ENCODE measurements at regions not wholly inside any gene's neighbourhood (a gene's known extent, or its start where the extent isn't known, plus 50 kb on each side); places are given as distances from the start of the nearest gene placed in this dataset.

- in situ Hi-C loops (cut with MboI; ENCODE audit: low sequenced_read_pairs): no loop called here
These were observed 274.4 kb upstream of the SEMA6A start for GRCh38 chr5:116848954-116849581.

- in situ Hi-C loops (cut with MboI; ENCODE audit: low sequenced_read_pairs): no loop called here
These were observed 273.3 kb upstream of the SEMA6A start for GRCh38 chr5:116847960-116848359.

GRCh38 chr5:116844015-116844414 lies 269.4 kb upstream of the SEMA6A start:
- in situ Hi-C loops (cut with MboI; ENCODE audit: low sequenced_read_pairs): no loop called here

- in situ Hi-C loops (cut with MboI; ENCODE audit: low sequenced_read_pairs): no loop called here
These were observed 267.9 kb upstream of the SEMA6A start for GRCh38 chr5:116842514-116842961.

GRCh38 chr5:116841734-116842133 lies 267.1 kb upstream of the SEMA6A start:
- in situ Hi-C loops (cut with MboI; ENCODE audit: low sequenced_read_pairs): no loop called here

GRCh38 chr5:116838011-116838536 lies 263.5 kb upstream of the SEMA6A start:
- in situ Hi-C loops (cut with MboI; ENCODE audit: low sequenced_read_pairs): no loop called here

- in situ Hi-C loops (cut with MboI; ENCODE audit: low sequenced_read_pairs): no loop called here
These were observed 260.3 kb upstream of the SEMA6A start for GRCh38 chr5:116834796-116835515.

- in situ Hi-C loops (cut with MboI; ENCODE audit: low sequenced_read_pairs): no loop called here
These were observed 255.5 kb upstream of the SEMA6A start for GRCh38 chr5:116830079-116830478.

GRCh38 chr5:116827078-116827477 lies 252.5 kb upstream of the SEMA6A start:
- in situ Hi-C loops (cut with MboI; ENCODE audit: low sequenced_read_pairs): no loop called here

GRCh38 chr5:116825486-116825885 lies 250.9 kb upstream of the SEMA6A start:
- in situ Hi-C loops (cut with MboI; ENCODE audit: low sequenced_read_pairs): no loop called here

GRCh38 chr5:116824751-116825438 lies 250.3 kb upstream of the SEMA6A start:
- in situ Hi-C loops (cut with MboI; ENCODE audit: low sequenced_read_pairs): no loop called here

- in situ Hi-C loops (cut with MboI; ENCODE audit: low sequenced_read_pairs): no loop called here
These were observed 240.2 kb upstream of the SEMA6A start for GRCh38 chr5:116814626-116815385.

GRCh38 chr5:116813906-116814305 lies 239.3 kb upstream of the SEMA6A start:
- in situ Hi-C loops (cut with MboI; ENCODE audit: low sequenced_read_pairs): no loop called here

- in situ Hi-C loops (cut with MboI; ENCODE audit: low sequenced_read_pairs): no loop called here
These were observed 238.7 kb upstream of the SEMA6A start for GRCh38 chr5:116813356-116813755.

GRCh38 chr5:116810951-116811350 lies 236.3 kb upstream of the SEMA6A start:
- in situ Hi-C loops (cut with MboI; ENCODE audit: low sequenced_read_pairs): no loop called here

GRCh38 chr5:116806836-116807235 lies 232.2 kb upstream of the SEMA6A start:
- in situ Hi-C loops (cut with MboI; ENCODE audit: low sequenced_read_pairs): no loop called here

- in situ Hi-C loops (cut with MboI; ENCODE audit: low sequenced_read_pairs): no loop called here
These were observed 224.8 kb upstream of the SEMA6A start for GRCh38 chr5:116799401-116799800.

- in situ Hi-C loops (cut with MboI; ENCODE audit: low sequenced_read_pairs): no loop called here
These were observed 220.6 kb upstream of the SEMA6A start for GRCh38 chr5:116795189-116795588.

- in situ Hi-C loops (cut with MboI; ENCODE audit: low sequenced_read_pairs): no loop called here
These were observed 214.9 kb upstream of the SEMA6A start for GRCh38 chr5:116789522-116789921.

- in situ Hi-C loops (cut with MboI; ENCODE audit: low sequenced_read_pairs): no loop called here
These were observed 214.3 kb upstream of the SEMA6A start for GRCh38 chr5:116788851-116789403.

- in situ Hi-C loops (cut with MboI; ENCODE audit: low sequenced_read_pairs): no loop called here
These were observed 212.9 kb upstream of the SEMA6A start for GRCh38 chr5:116787570-116787969.
